ENCODE measurements at regions not wholly inside any gene's neighbourhood (a gene's known extent, or its start where the extent isn't known, plus 50 kb on each side); places are given as distances from the start of the nearest gene placed in this dataset.

DNA sequence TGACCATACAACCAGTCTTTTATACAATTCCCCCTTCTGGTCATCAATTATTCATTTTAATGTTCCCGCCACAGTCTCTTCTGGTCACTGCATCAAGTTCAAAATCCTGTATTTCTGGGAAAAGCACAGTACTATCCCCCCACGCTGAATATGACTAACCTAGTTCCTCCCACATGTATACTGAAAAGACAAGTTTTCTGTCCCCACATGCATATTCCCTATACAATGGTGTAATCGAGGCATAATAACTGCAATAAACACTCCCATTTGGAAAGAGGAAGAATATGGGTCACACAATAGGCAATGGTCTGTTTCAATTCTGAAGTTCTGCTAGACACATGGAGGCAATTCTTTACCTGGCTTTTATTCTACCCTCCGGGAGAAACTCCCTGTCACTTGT, 344.9 kb downstream of the EFNA5 start:
- H3K4me2 ChIP-seq (ENCODE audit: low read length), result no peak overlapping the region
- no peaks in the 10 kb centered on the region for H4K20me1 ChIP-seq (ENCODE audit: insufficient read depth, low read length)
- H3F3A ChIP-seq (ENCODE audit: insufficient read depth, low read length), result no peaks in the 10 kb centered on the region
- H2AFZ ChIP-seq (ENCODE audit: low read length), result no peak overlapping the region
- H3K9ac ChIP-seq (ENCODE audit: low read length), result no peak overlapping the region
- H3K4me3 ChIP-seq (ENCODE audit: low read depth, low read length, poor library complexity, severe bottlenecking), result no peak overlapping the region
- no peaks in the 10 kb centered on the region for H3K79me2 ChIP-seq (ENCODE audit: insufficient read depth, low read length)
- no peaks in the 10 kb centered on the region for H3K9me3 ChIP-seq (ENCODE audit: low read length)
- no peaks in the 10 kb centered on the region for H3K36me3 ChIP-seq (ENCODE audit: insufficient read depth, low read length)
- no peaks in the 10 kb centered on the region for H3K9me2 ChIP-seq (ENCODE audit: low read depth, low read length)
- TF ChIP-seq, protein P1, sequence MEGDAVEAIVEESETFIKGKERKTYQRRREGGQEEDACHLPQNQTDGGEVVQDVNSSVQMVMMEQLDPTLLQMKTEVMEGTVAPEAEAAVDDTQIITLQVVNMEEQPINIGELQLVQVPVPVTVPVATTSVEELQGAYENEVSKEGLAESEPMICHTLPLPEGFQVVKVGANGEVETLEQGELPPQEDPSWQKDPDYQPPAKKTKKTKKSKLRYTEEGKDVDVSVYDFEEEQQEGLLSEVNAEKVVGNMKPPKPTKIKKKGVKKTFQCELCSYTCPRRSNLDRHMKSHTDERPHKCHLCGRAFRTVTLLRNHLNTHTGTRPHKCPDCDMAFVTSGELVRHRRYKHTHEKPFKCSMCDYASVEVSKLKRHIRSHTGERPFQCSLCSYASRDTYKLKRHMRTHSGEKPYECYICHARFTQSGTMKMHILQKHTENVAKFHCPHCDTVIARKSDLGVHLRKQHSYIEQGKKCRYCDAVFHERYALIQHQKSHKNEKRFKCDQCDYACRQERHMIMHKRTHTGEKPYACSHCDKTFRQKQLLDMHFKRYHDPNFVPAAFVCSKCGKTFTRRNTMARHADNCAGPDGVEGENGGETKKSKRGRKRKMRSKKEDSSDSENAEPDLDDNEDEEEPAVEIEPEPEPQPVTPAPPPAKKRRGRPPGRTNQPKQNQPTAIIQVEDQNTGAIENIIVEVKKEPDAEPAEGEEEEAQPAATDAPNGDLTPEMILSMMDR (IDR thresholded peaks at IDR 0.05; ENCODE audit: low read length), result no peak
- no peak for TF ChIP-seq EZH2 (IDR thresholded peaks at IDR 0.05; ENCODE audit: borderline replicate concordance, low read length)
- H3K4me1 ChIP-seq (ENCODE audit: insufficient read depth, low read length, severe bottlenecking), result peaks cover 5% of the 10 kb centered on the region
- H3K27ac ChIP-seq (ENCODE audit: low read depth, low read length, poor library complexity, severe bottlenecking), result no peak overlapping the region
- H3K27me3 ChIP-seq (ENCODE audit: insufficient read depth, low read length), result no peaks in the 10 kb centered on the region

DNA sequence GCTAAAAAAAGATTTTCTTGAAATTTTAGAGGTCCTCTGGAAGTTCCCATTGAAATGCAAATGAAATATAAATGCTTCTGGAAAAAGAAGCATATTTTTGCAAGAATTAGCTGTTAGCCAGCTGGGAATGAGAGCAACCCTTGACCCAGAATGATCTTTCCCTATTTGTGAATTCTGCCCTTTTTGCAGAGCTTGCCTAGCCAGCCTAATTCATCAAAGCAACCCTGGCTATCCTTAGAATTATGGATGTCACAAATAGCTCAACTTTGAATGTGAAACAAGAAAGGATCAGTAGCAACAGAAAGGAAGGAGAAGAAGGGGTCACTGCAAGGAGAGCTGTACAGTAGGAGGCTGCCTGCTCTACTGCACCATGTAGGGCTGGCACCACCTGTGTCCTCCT, 345.9 kb downstream of the EFNA5 start:
- H3K79me2 ChIP-seq (ENCODE audit: insufficient read depth, low read length), result no peaks in the 10 kb centered on the region
- no peaks in the 10 kb centered on the region for H3K9me3 ChIP-seq (ENCODE audit: low read length)
- H3K27me3 ChIP-seq (ENCODE audit: insufficient read depth, low read length), result no peaks in the 10 kb centered on the region
- no peak overlapping the region for H3K9ac ChIP-seq (ENCODE audit: low read length)
- peaks cover 5% of the 10 kb centered on the region for H3K4me1 ChIP-seq (ENCODE audit: insufficient read depth, low read length, severe bottlenecking)
- no peak overlapping the region for H3K27ac ChIP-seq (ENCODE audit: low read depth, low read length, poor library complexity, severe bottlenecking)
- no peak overlapping the region for H2AFZ ChIP-seq (ENCODE audit: low read length)
- H3K36me3 ChIP-seq (ENCODE audit: insufficient read depth, low read length), result no peaks in the 10 kb centered on the region
- H4K20me1 ChIP-seq (ENCODE audit: insufficient read depth, low read length), result no peaks in the 10 kb centered on the region
- H3K4me2 ChIP-seq (ENCODE audit: low read length), result no peak overlapping the region
- no peaks in the 10 kb centered on the region for H3F3A ChIP-seq (ENCODE audit: insufficient read depth, low read length)
- H3K4me3 ChIP-seq (ENCODE audit: low read depth, low read length, poor library complexity, severe bottlenecking), result no peak overlapping the region
- TF ChIP-seq, protein P1 (IDR thresholded peaks at IDR 0.05; ENCODE audit: low read length), result no peak
- TF ChIP-seq EZH2 (IDR thresholded peaks at IDR 0.05; ENCODE audit: borderline replicate concordance, low read length), result no peak
- no peaks in the 10 kb centered on the region for H3K9me2 ChIP-seq (ENCODE audit: low read depth, low read length)

DNA sequence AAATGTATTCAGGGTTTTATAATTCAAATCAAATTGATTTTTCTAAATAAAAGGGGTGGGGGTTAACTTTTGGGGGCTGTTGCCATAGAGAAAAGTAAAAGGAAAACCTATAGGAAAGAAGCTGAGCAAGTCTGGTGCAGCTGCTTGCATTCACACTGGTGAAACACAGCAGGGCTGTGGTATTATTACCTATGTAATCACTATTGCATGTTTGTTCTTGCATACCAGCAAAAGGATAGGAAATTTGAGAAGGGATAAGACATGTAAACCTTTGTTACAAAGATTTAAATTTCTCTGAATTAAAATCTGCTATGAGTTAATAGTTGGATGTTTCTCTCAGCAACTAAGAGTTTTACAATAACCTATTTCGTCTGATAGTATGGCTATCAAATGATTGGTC, 346.7 kb downstream of the EFNA5 start:
- no peak overlapping the region for H3K4me2 ChIP-seq (ENCODE audit: low read length)
- H4K20me1 ChIP-seq (ENCODE audit: insufficient read depth, low read length), result no peaks in the 10 kb centered on the region
- H3K36me3 ChIP-seq (ENCODE audit: insufficient read depth, low read length), result no peaks in the 10 kb centered on the region
- no peak overlapping the region for H2AFZ ChIP-seq (ENCODE audit: low read length)
- no peaks in the 10 kb centered on the region for H3F3A ChIP-seq (ENCODE audit: insufficient read depth, low read length)
- no peak overlapping the region for H3K27ac ChIP-seq (ENCODE audit: low read depth, low read length, poor library complexity, severe bottlenecking)
- TF ChIP-seq EZH2 (IDR thresholded peaks at IDR 0.05; ENCODE audit: borderline replicate concordance, low read length), result no peak
- TF ChIP-seq, protein P1 (IDR thresholded peaks at IDR 0.05; ENCODE audit: low read length), result no peak
- no peak overlapping the region for H3K9ac ChIP-seq (ENCODE audit: low read length)
- peaks cover 5% of the 10 kb centered on the region for H3K4me1 ChIP-seq (ENCODE audit: insufficient read depth, low read length, severe bottlenecking)
- H3K9me2 ChIP-seq (ENCODE audit: low read depth, low read length), result no peaks in the 10 kb centered on the region
- H3K27me3 ChIP-seq (ENCODE audit: insufficient read depth, low read length), result no peaks in the 10 kb centered on the region
- no peaks in the 10 kb centered on the region for H3K9me3 ChIP-seq (ENCODE audit: low read length)
- no peaks in the 10 kb centered on the region for H3K79me2 ChIP-seq (ENCODE audit: insufficient read depth, low read length)
- H3K4me3 ChIP-seq (ENCODE audit: low read depth, low read length, poor library complexity, severe bottlenecking), result no peak overlapping the region
